Upper lobe of left lung (tissue), 6 donors: ENCODE measurements at regions not wholly inside any gene's neighbourhood (a gene's known extent, or its start where the extent isn't known, plus 50 kb on each side); places are given as distances from the start of the nearest gene placed in this dataset.
A peak's percentile ranks its signal among the peaks of the same experiment; 100 is the strongest.

Experiments used
- ATAC-seq, 2 donors: fragments of 200-7000 bp; cut with Tn5 transposase; one replicate each; pipeline ENCODE4 v1.9.1; 2022; ENCODE audit warnings: mild to moderate bottlenecking in 2 of 2, moderate library complexity in 2 of 2; ENCODE audit not compliant: low FRiP score in 2 of 2
- DNase-seq, 2 donors: peaks; one replicate each; pipeline ENCODE4 v3.0.0-alpha.2; 2019 to 2020
- H3K27ac ChIP-seq, 4 donors: fragments of 200-600 bp; sonication (generic); one replicate each; pipeline ENCODE4 v1.5.1; 2016 to 2019
- H3K27me3 ChIP-seq, 4 donors: fragments of 200-600 bp; sonication (generic); one replicate each; pipeline ENCODE4 v1.5.1; 2017 to 2019
- H3K36me3 ChIP-seq, 4 donors: fragments of 200-600 bp; sonication (generic); one replicate each; pipeline ENCODE4 v1.5.1; 2016 to 2019
- H3K4me1 ChIP-seq, 4 donors: fragments of 200-600 bp; sonication (generic); one replicate each; pipeline ENCODE4 v1.5.1; 2018 to 2019
- H3K4me3 ChIP-seq, 4 donors: fragments of 200-600 bp; sonication (generic); one replicate each; pipeline ENCODE4 v1.5.1; 2017 to 2019; ENCODE audit warnings: mild to moderate bottlenecking in 2 of 4, moderate library complexity in 1 of 4
- H3K9me3 ChIP-seq, 4 donors: fragments of 200-600 bp; sonication (generic); one replicate each; pipeline ENCODE4 v1.5.1; 2018 to 2019
- EP300 ChIP-seq, 4 donors: sonication (generic); formaldehyde crosslinking; IDR thresholded peaks; one replicate each; pipeline ENCODE4 v1.5.1; 2017; ENCODE audit warnings: antibody characterized with exemption in 4 of 4, control low read depth in 2 of 4
- POLR2A ChIP-seq, 4 donors: fragments of 450-650 bp; IDR thresholded peaks; one replicate each; pipeline ENCODE4 v1.5.1; 2016 to 2017; ENCODE audit warnings: antibody characterized with exemption in 4 of 4, mild to moderate bottlenecking in 2 of 4
- POLR2AphosphoS5 ChIP-seq, 2 donors: sonication (generic); formaldehyde crosslinking; IDR thresholded peaks; one replicate each; pipeline ENCODE4 v1.5.1; 2017; ENCODE audit warnings: antibody characterized with exemption in 2 of 2
- WGBS, 2 donors: methylation state at CpG; one replicate each; pipeline ENCODE4 v1.1.5; 2017 to 2018; 5-methylcytosine and 5-hydroxymethylcytosine counted together
- TF ChIP-seq, protein P1 (sequence below), 6 experiments: fragments of 450-650 bp in 4 of 6; fragments of 200-600 bp in 2 of 6; sonication (generic) in 2 of 6; IDR thresholded peaks; one replicate each; pipeline ENCODE4 v1.5.1; 2016 to 2019; ENCODE audit warnings: antibody characterized with exemption in 6 of 6
- donor health status: DM: no; HTN: no; CAD: no; lungs with moderate emphysema.
- donor health status: DM: no; HTN: yes; CAD: no; lungs with severe emphysema.

DNA sequence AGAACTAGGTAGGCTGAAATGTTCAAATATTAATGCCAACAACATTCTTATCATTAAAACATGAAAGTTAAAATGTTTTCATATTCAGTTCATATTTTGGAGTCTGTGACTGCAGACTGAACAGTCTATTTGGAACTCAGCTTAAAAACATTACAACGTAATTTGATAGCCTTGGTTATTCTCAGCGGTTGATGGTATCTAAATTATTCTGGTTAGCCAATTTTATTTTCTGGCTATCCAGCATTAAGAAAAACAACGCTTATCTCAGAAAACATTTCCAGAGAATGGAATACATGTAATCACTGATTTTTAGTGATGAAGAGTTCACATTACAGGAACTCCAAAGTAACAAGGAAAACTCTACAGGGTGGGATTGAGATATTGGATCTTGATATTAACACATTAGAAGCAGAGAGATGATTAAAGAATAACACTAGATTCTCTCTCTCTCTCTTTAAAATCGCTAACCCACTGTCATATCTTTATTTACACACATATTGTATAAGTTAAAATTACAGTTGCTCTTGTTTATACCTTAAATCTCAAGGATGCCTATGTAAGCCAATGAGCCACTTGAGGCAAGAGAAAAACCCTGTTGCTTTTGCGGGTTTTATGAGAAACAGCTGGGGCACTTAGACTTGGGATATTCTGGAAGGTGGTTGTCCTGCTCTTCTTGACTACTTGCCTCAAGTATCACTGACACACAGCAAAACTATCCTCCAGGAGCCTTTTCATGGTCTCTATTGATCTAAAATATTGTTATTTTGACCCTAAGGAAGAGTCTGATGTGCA lies 84.9 kb downstream of the ICOS start:
- Histone ChIP-seq H3K9me3 (no peaks in the 10 kb centered on the region), H3K4me3 (no peak overlapping the region), H3K27me3 (no peaks in the 10 kb centered on the region), H3K27ac (no peak overlapping the region), H3K4me1 (peaks cover 0 to 5% (median 0%) of the 10 kb centered on the region in 4 donors), H3K36me3 (no peaks in the 10 kb centered on the region)
- no peak for DNase-seq
- 82 to 87% methylated on average over 5 of the region's 5 CpGs for WGBS, 2 donors
- ATAC-seq, result no peak
- TF ChIP-seq EP300 (IDR thresholded peaks at IDR 0.05) (no peak), POLR2A (IDR thresholded peaks at IDR 0.05) (no peak), POLR2AphosphoS5 (IDR thresholded peaks at IDR 0.05) (no peak)
- TF ChIP-seq, protein P1, sequence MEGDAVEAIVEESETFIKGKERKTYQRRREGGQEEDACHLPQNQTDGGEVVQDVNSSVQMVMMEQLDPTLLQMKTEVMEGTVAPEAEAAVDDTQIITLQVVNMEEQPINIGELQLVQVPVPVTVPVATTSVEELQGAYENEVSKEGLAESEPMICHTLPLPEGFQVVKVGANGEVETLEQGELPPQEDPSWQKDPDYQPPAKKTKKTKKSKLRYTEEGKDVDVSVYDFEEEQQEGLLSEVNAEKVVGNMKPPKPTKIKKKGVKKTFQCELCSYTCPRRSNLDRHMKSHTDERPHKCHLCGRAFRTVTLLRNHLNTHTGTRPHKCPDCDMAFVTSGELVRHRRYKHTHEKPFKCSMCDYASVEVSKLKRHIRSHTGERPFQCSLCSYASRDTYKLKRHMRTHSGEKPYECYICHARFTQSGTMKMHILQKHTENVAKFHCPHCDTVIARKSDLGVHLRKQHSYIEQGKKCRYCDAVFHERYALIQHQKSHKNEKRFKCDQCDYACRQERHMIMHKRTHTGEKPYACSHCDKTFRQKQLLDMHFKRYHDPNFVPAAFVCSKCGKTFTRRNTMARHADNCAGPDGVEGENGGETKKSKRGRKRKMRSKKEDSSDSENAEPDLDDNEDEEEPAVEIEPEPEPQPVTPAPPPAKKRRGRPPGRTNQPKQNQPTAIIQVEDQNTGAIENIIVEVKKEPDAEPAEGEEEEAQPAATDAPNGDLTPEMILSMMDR (IDR thresholded peaks at IDR 0.05), result no peak

DNA sequence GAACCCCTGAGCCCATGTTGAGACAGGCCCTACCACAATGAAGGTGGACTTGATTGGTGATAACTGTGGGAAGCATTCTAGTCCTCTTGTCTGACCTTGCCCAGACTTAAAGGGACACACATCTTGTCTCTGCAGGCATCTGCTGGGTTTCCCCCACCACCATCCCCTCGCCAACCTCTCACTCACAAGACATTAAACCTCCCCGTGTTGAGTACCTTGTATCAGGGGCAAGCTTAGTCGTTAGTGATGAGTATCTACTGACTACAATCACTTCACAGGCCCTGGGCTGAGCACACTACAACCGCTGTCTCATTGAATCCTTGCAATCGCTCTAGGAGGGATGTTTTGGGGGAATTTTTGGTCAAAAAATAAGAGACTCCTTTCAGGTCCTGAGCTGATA lies 86.0 kb downstream of the ICOS start:
- no peak for TF ChIP-seq POLR2A (IDR thresholded peaks at IDR 0.05)
- TF ChIP-seq EP300 (IDR thresholded peaks at IDR 0.05), result no peak
- TF ChIP-seq, protein P1 (IDR thresholded peaks at IDR 0.05), result no peak
- no peak for TF ChIP-seq POLR2AphosphoS5 (IDR thresholded peaks at IDR 0.05)
- Histone ChIP-seq H3K36me3 (no peaks in the 10 kb centered on the region), H3K9me3 (no peaks in the 10 kb centered on the region), H3K27me3 (no peaks in the 10 kb centered on the region), H3K27ac (no peak overlapping the region), H3K4me3 (no peak overlapping the region), H3K4me1 (peaks cover 0 to 5% (median 0%) of the 10 kb centered on the region in 4 donors)
- DNase-seq (no peak), ATAC-seq (no peak)
- 84 to 88% methylated on average over 5 of the region's 5 CpGs for WGBS, 2 donors

DNA sequence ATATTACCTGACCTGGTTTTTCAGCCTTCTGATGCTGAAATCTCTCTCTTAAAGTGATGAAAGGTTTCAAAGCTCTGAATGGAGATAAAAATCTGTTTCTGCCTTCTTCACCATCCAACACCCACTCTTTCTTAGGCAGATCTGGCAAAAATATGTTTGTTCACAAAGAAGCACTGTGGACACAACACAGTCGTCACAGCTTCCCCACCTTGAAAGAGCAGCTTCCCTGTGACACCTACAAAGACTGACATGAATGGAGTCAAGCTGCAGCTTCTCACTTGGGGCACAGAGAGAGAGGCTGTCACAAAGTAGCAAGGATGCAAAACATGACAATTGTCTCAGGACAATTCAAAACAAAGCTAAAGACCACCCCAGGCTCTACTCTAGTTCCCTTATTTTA lies 86.5 kb downstream of the ICOS start:
- Histone ChIP-seq H3K4me1 (peaks cover 0 to 5% (median 0%) of the 10 kb centered on the region in 4 donors), H3K36me3 (no peaks in the 10 kb centered on the region), H3K27me3 (no peaks in the 10 kb centered on the region), H3K9me3 (no peaks in the 10 kb centered on the region), H3K27ac (no peak overlapping the region), H3K4me3 (no peak overlapping the region)
- DNase-seq, result no peak
- 84 to 90% methylated on average over 1 of the region's 1 CpG for WGBS, 2 donors
- no peak for ATAC-seq
- TF ChIP-seq POLR2A (IDR thresholded peaks at IDR 0.05), result no peak
- TF ChIP-seq, protein P1 (IDR thresholded peaks at IDR 0.05), result no peak
- no peak for TF ChIP-seq POLR2AphosphoS5 (IDR thresholded peaks at IDR 0.05)
- no peak for TF ChIP-seq EP300 (IDR thresholded peaks at IDR 0.05)

DNA sequence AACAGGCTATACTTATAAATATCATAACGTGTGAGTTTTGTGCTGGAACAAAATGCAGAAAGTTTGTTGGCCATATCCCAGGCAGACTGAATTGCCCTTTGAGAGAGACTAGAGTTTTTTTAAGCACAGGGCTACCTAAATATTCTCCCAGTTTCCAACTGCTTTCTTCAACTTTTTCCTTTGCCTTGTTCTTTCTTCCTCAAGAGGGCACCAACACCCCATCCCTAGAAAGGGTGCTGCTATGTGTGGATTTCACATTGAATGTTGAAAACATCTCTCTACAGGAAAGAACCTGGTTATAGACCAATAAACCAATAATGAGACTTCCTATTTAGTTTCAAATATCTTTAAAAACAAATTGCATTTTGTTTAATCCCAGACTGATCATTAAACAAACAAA lies 87.9 kb downstream of the ICOS start:
- no peak for ATAC-seq
- no peak overlapping the region for H3K27ac ChIP-seq

More for the DNA sequence above, 87.9 kb downstream of the ICOS start:
- no peak for TF ChIP-seq POLR2AphosphoS5 (IDR thresholded peaks at IDR 0.05)
- TF ChIP-seq, protein P1 (IDR thresholded peaks at IDR 0.05), result peak in 4 of 6 experiments; percentile 17 to 44 (median 30)
- WGBS, 2 donors, result 13 to 15% methylated on average over 1 of the region's 1 CpG
- no peak for DNase-seq
- Histone ChIP-seq H3K4me1 (peaks cover 0 to 5% (median 0%) of the 10 kb centered on the region in 4 donors), H3K27me3 (no peaks in the 10 kb centered on the region), H3K36me3 (no peaks in the 10 kb centered on the region), H3K4me3 (no peak overlapping the region), H3K9me3 (no peaks in the 10 kb centered on the region)
